ENCODE measurements at regions not wholly inside any gene's neighbourhood (a gene's known extent, or its start where the extent isn't known, plus 50 kb on each side); places are given as distances from the start of the nearest gene placed in this dataset.

- TF ChIP-seq NFIC (IDR thresholded peaks at IDR 0.05) (no peak), MAX (IDR thresholded peaks at IDR 0.05) (no peak), EGR1 (IDR thresholded peaks at IDR 0.05) (no peak), USF1 (IDR thresholded peaks at IDR 0.05) (no peak), CEBPB (IDR thresholded peaks at IDR 0.05) (no peak), ZBTB7A (IDR thresholded peaks at IDR 0.05; ENCODE audit: low read depth) (no peak), CREB1 (IDR thresholded peaks at IDR 0.05; ENCODE audit: low read depth) (no peak)
Measured at GRCh38 chr6:137998461-137999019, 108.7 kb downstream of the PERP start.

GRCh38 chr6:137999815-138000214 is 107.4 kb downstream of the PERP start:
- TF ChIP-seq RAD21 (IDR thresholded peaks at IDR 0.05; ENCODE audit: low read depth) (no peak), FOXM1 (IDR thresholded peaks at IDR 0.05; ENCODE audit: borderline replicate concordance, low read depth) (no peak), USF1 (IDR thresholded peaks at IDR 0.05) (no peak), TEAD4 (IDR thresholded peaks at IDR 0.05) (no peak), CREB1 (IDR thresholded peaks at IDR 0.05; ENCODE audit: low read depth) (no peak), ZBTB7A (IDR thresholded peaks at IDR 0.05; ENCODE audit: low read depth) (no peak), TCF12 (IDR thresholded peaks at IDR 0.05; ENCODE audit: low read depth) (no peak), REST (IDR thresholded peaks at IDR 0.05; ENCODE audit: low read depth) (no peak), NFIC (IDR thresholded peaks at IDR 0.05) (no peak), MAX (IDR thresholded peaks at IDR 0.05) (no peak), CEBPB (IDR thresholded peaks at IDR 0.05) (no peak), EP300 (IDR thresholded peaks at IDR 0.05; ENCODE audit: borderline replicate concordance) (no peak), EGR1 (IDR thresholded peaks at IDR 0.05) (no peak)

- no peak for TF ChIP-seq CEBPB (IDR thresholded peaks at IDR 0.05)
Measured at GRCh38 chr6:138000941-138001340, 106.3 kb downstream of the PERP start.

- no peak for TF ChIP-seq FOXM1 (IDR thresholded peaks at IDR 0.05; ENCODE audit: borderline replicate concordance, low read depth)
- TF ChIP-seq RAD21 (IDR thresholded peaks at IDR 0.05; ENCODE audit: low read depth), result peak; percentile 97
- no peak for TF ChIP-seq USF1 (IDR thresholded peaks at IDR 0.05)
- no peak for TF ChIP-seq ZBTB7A (IDR thresholded peaks at IDR 0.05; ENCODE audit: low read depth)
Measured at GRCh38 chr6:138001750-138002349, 105.4 kb downstream of the PERP start.

GRCh38 chr6:138004430-138005287 is 102.6 kb downstream of the PERP start:
- no peak for TF ChIP-seq ZBTB7A (IDR thresholded peaks at IDR 0.05; ENCODE audit: low read depth)
- TF ChIP-seq RAD21 (IDR thresholded peaks at IDR 0.05; ENCODE audit: low read depth), result peak; percentile 48
- TF ChIP-seq REST (IDR thresholded peaks at IDR 0.05; ENCODE audit: low read depth), result no peak

- no peak for TF ChIP-seq ZBTB7A (IDR thresholded peaks at IDR 0.05; ENCODE audit: low read depth)
- TF ChIP-seq NFIC (IDR thresholded peaks at IDR 0.05), result no peak
- TF ChIP-seq TCF12 (IDR thresholded peaks at IDR 0.05; ENCODE audit: low read depth), result no peak
- no peak for TF ChIP-seq MAX (IDR thresholded peaks at IDR 0.05)
- no peak for TF ChIP-seq CREB1 (IDR thresholded peaks at IDR 0.05; ENCODE audit: low read depth)
- TF ChIP-seq REST (IDR thresholded peaks at IDR 0.05; ENCODE audit: low read depth), result no peak
- no peak for TF ChIP-seq TAF1 (IDR thresholded peaks at IDR 0.05; ENCODE audit: low read depth)
Measured at GRCh38 chr6:138005846-138006245, 101.4 kb downstream of the PERP start.

Measured in Ishikawa (cell line).